ENCODE measurements at regions not wholly inside any gene's neighbourhood (a gene's known extent, or its start where the extent isn't known, plus 50 kb on each side); places are given as distances from the start of the nearest gene placed in this dataset.

GRCh38 chr5:8700222-8700621 lies 831.3 kb downstream of the MTRR start:
- TF ChIP-seq ESRRG (CRISPR knock-in tag; IDR thresholded peaks at IDR 0.05) (no peak), SNAI2 (CRISPR knock-in tag; IDR thresholded peaks at IDR 0.05) (no peak), PPARA (CRISPR knock-in tag; IDR thresholded peaks at IDR 0.05; ENCODE audit: borderline replicate concordance) (no peak), ZNF70 (CRISPR knock-in tag; IDR thresholded peaks at IDR 0.05) (no peak), RARB (CRISPR knock-in tag; IDR thresholded peaks at IDR 0.05) (no peak), PATZ1 (CRISPR knock-in tag; IDR thresholded peaks at IDR 0.05; ENCODE audit: borderline replicate concordance) (no peak)

Measured in SK-N-SH treated with all-trans-retinoic acid at 6 μM for 48 hours (cell line).